GM23338 (cell line): ENCODE measurements at regions not wholly inside any gene's neighbourhood (a gene's known extent, or its start where the extent isn't known, plus 50 kb on each side); places are given as distances from the start of the nearest gene placed in this dataset.
"Not testable (repeated sequence)": the region's sequence is repeated elsewhere in the genome, so short reads cannot be mapped to it uniquely, and the experiment has no call there.

Experiments used
- ATAC-seq: fragments of 200-7000 bp; cut with Tn5 transposase; 3 replicates; pipeline ENCODE4 v1.9.1; 2020
- DNase-seq: peaks from one replicate; pipeline ENCODE4 v3.0.0-alpha.2; 2015; ENCODE audit warnings: low spot score
- H2AFZ ChIP-seq: fragments of 200-600 bp; sonication (generic); 2 replicates; pipeline ENCODE4 v1.8.0; 2016; ENCODE audit warnings: antibody characterized with exemption, mild to moderate bottlenecking, moderate library complexity
- H3F3A ChIP-seq: fragments of 200-600 bp; sonication (generic); replicated peaks from 2 replicates; pipeline ENCODE4 v1.8.0; 2017; ENCODE audit warnings: antibody characterized with exemption, mixed run types, low read depth
- H3K27ac ChIP-seq: fragments of 200-600 bp; sonication (generic); 2 replicates; pipeline ENCODE4 v1.6.1; 2016; ENCODE audit warnings: low read depth
- H3K27me3 ChIP-seq: fragments of 200-600 bp; sonication (generic); 2 replicates; pipeline ENCODE4 v1.8.0; 2016; ENCODE audit warnings: mild to moderate bottlenecking, mixed run types, moderate library complexity; ENCODE audit not compliant: insufficient read depth
- H3K36me3 ChIP-seq: fragments of 200-600 bp; sonication (generic); 2 replicates; pipeline ENCODE4 v1.8.0; 2016; ENCODE audit warnings: mild to moderate bottlenecking; ENCODE audit not compliant: insufficient read depth
- H3K4me1 ChIP-seq: fragments of 200-600 bp; sonication (generic); 2 replicates; pipeline ENCODE4 v1.8.0; 2016; ENCODE audit warnings: mild to moderate bottlenecking, moderate library complexity; ENCODE audit not compliant: insufficient read depth
- H3K4me2 ChIP-seq: fragments of 200-600 bp; sonication (generic); 2 replicates; pipeline ENCODE4 v1.7.1; 2017; ENCODE audit warnings: mixed run types
- H3K4me3 ChIP-seq: fragments of 200-600 bp; sonication (generic); 2 replicates; pipeline ENCODE4 v1.6.1; 2016; ENCODE audit warnings: mixed run types
- H3K79me2 ChIP-seq: fragments of 200-600 bp; sonication (generic); replicated peaks from 2 replicates; pipeline ENCODE4 v1.8.0; 2017; ENCODE audit warnings: mild to moderate bottlenecking; ENCODE audit not compliant: insufficient read depth
- H3K9me2 ChIP-seq: fragments of 200-600 bp; sonication (generic); 2 replicates; pipeline ENCODE4 v1.8.0; 2017; ENCODE audit not compliant: insufficient read depth
- H4K20me1 ChIP-seq: fragments of 200-600 bp; sonication (generic); replicated peaks from 2 replicates; pipeline ENCODE4 v1.8.0; 2017; ENCODE audit warnings: mild to moderate bottlenecking; ENCODE audit not compliant: insufficient read depth
- H3K27ac Mint-ChIP-seq: 2 replicates; pipeline ENCODE4 v1.8.0; 2020; ENCODE audit warnings: inconsistent platforms, mild to moderate bottlenecking, moderate library complexity, mixed read lengths
- H3K27me3 Mint-ChIP-seq: 3 replicates; pipeline ENCODE4 v1.8.0; 2022; ENCODE audit warnings: low read depth, mild to moderate bottlenecking, moderate library complexity, mixed read lengths, inconsistent platforms; ENCODE audit not compliant: insufficient read depth, poor library complexity
- H3K36me3 Mint-ChIP-seq: 3 replicates; pipeline ENCODE4 v1.8.0; 2021; ENCODE audit warnings: low read depth, mild to moderate bottlenecking, inconsistent platforms, moderate library complexity, mixed read lengths
- H3K4me1 Mint-ChIP-seq: 3 replicates; pipeline ENCODE4 v1.8.0; 2020; ENCODE audit warnings: mild to moderate bottlenecking, inconsistent platforms, mixed read lengths
- H3K4me3 Mint-ChIP-seq: 3 replicates; pipeline ENCODE4 v1.8.0; 2021; ENCODE audit warnings: moderate library complexity, mild to moderate bottlenecking, inconsistent platforms, mixed read lengths
- H3K9me3 Mint-ChIP-seq: 3 replicates; pipeline ENCODE4 v1.8.0; 2020; ENCODE audit warnings: moderate library complexity, mild to moderate bottlenecking, inconsistent platforms, mixed read lengths
- EZH2 ChIP-seq: fragments of 200-600 bp; sonication (generic); IDR thresholded peaks from one replicate; pipeline ENCODE4 v1.8.0; 2017; ENCODE audit warnings: antibody characterized with exemption, mild to moderate bottlenecking, low read depth; ENCODE audit not compliant: unreplicated experiment
- EZH2phosphoT487 ChIP-seq: fragments of 200-600 bp; sonication (generic); IDR thresholded peaks from one replicate; pipeline ENCODE4 v1.8.1; 2018; ENCODE audit warnings: antibody characterized with exemption; ENCODE audit not compliant: unreplicated experiment
- JUNB ChIP-seq: IDR thresholded peaks from one replicate; pipeline ENCODE4 v1.6.1; 2016; ENCODE audit warnings: antibody characterized with exemption; ENCODE audit not compliant: unreplicated experiment
- STAT1 ChIP-seq: IDR thresholded peaks from one replicate; pipeline ENCODE4 v1.6.1; 2016; ENCODE audit warnings: antibody characterized with exemption; ENCODE audit not compliant: unreplicated experiment
- ZNF331 ChIP-seq: fragments of 250-450 bp; sonication (Bioruptor Pico); IDR thresholded peaks from 2 replicates; pipeline ENCODE4 v1.5.0; 2020; ENCODE audit warnings: low read depth, mild to moderate bottlenecking, moderate library complexity
- ZNF462 ChIP-seq: fragments of 250-450 bp; sonication (Bioruptor Pico); IDR thresholded peaks from 2 replicates; pipeline ENCODE4 v1.5.0; 2020; ENCODE audit warnings: mild to moderate bottlenecking, moderate library complexity

DNA sequence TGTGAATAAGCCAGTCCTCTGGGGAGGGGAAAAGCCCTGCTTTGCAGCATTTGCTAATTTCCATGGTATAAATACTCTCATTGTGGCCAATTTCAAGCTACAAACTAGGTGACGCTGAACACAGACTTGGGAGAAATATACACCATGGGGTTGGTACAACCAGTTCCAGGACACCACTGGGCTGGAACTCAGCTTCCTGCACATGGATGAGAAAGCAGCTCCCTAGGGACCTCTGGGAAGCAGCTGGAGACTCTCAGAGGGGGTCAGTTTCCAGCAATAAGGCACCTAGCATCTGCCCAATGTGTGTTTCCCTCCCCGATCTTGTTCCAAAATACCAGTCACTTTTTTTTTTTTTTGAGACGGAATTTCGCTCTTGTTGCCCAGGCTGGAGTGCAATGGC is 56.8 kb upstream of the WDR11 start (continued):
- TF ChIP-seq ZNF462 (CRISPR knock-in tag) (no peak), ZNF331 (CRISPR knock-in tag) (no peak), EZH2phosphoT487 (no peak), STAT1 (no peak), JUNB (no peak), EZH2 (no peak)

DNA sequence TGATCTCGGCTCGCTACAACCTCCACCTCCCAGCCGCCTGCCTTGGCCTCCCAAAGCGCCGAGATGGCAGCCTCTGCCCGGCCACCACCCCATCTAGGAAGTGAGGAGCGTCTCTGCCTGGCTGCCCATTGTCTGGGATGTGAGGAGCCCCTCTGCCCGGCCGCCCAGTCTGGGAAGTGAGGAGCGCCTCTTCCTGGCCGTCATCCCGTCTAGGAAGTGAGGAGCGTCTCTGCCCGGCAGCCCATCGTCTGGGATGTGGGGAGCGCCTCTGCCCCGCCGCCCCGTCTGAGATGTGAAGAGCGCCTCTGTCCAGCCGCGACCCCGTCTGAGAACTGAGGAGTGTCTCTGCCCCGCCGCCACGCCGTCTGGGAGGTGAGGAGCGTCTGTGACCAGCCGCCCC is 52.9 kb upstream of the WDR11 start:
- H3K27ac Mint-ChIP-seq, ATAC-seq, H3K27me3 Mint-ChIP-seq, H2AFZ ChIP-seq, H3K27ac ChIP-seq, H4K20me1 ChIP-seq, H3F3A ChIP-seq, H3K4me2 ChIP-seq, DNase-seq, H3K79me2 ChIP-seq, H3K36me3 ChIP-seq, H3K4me3 ChIP-seq, H3K4me3 Mint-ChIP-seq, H3K9me2 ChIP-seq, H3K27me3 ChIP-seq: not testable (repeated sequence)
- Mint-ChIP-seq H3K36me3 (peaks cover 13% of the 10 kb centered on the region), H3K4me1 (peaks cover 40% of the 10 kb centered on the region), H3K9me3 (peaks cover 16% of the 10 kb centered on the region)
- peaks cover 27% of the 10 kb centered on the region for H3K4me1 ChIP-seq
